ENCODE measurements at regions not wholly inside any gene's neighbourhood (a gene's known extent, or its start where the extent isn't known, plus 50 kb on each side); places are given as distances from the start of the nearest gene placed in this dataset.

GRCh38 chr18:56289381-56289780 lies 349.0 kb downstream of the TXNL1 start:
- H3K4me2 ChIP-seq (ENCODE audit: low read length): no peak overlapping the region
- H3K9me3 ChIP-seq (ENCODE audit: insufficient read depth, low read depth, low read length): no peaks in the 10 kb centered on the region
- H2AFZ ChIP-seq (ENCODE audit: low read depth, low read length): no peak overlapping the region
- no peaks in the 10 kb centered on the region for H3K36me3 Mint-ChIP-seq (ENCODE audit: low read depth, unreplicated experiment)
- FAIRE-seq (no peak), DNase-seq (ENCODE audit: low read depth) (no peak)
- H3K27me3 ChIP-seq (ENCODE audit: insufficient read depth, low read length): no peaks in the 10 kb centered on the region
- no peak for TF ChIP-seq EZH2 (IDR thresholded peaks at IDR 0.05; ENCODE audit: insufficient read depth, low read length)
- TF ChIP-seq CTCF (IDR thresholded peaks at IDR 0.05; ENCODE audit: insufficient read depth, low read depth, low read length): no peak
- peaks cover 8% of the 10 kb centered on the region for H3K4me1 ChIP-seq (ENCODE audit: insufficient read depth, low read length)
- no peak overlapping the region for H3K4me3 Mint-ChIP-seq (ENCODE audit: unreplicated experiment)
- H3K27me3 Mint-ChIP-seq (ENCODE audit: low read depth, unreplicated experiment): peaks cover 3% of the 10 kb centered on the region
- H3K79me2 ChIP-seq (ENCODE audit: insufficient read depth, low read length): no peaks in the 10 kb centered on the region
- no peaks in the 10 kb centered on the region for H3K36me3 ChIP-seq (ENCODE audit: insufficient read depth, low read length)
- peaks cover 14% of the 10 kb centered on the region for H3K4me1 Mint-ChIP-seq (ENCODE audit: low read depth, unreplicated experiment)
- H3K4me3 ChIP-seq (ENCODE audit: insufficient read depth, low read depth, low read length): no peak overlapping the region
- peaks cover 3% of the 10 kb centered on the region for H3K9me3 Mint-ChIP-seq (ENCODE audit: unreplicated experiment)
- H3K9ac ChIP-seq (ENCODE audit: low read length): no peak overlapping the region
- H4K20me1 ChIP-seq (ENCODE audit: insufficient read depth, low read length): no peaks in the 10 kb centered on the region
- H3K27ac ChIP-seq (ENCODE audit: low read depth, low read length): no peak overlapping the region
- H3K27ac Mint-ChIP-seq (ENCODE audit: unreplicated experiment): no peak overlapping the region

- Mint-ChIP-seq H3K27me3 (ENCODE audit: low read depth, unreplicated experiment) (peaks cover 3% of the 10 kb centered on the region), H3K4me3 (ENCODE audit: unreplicated experiment) (no peak overlapping the region), H3K36me3 (ENCODE audit: low read depth, unreplicated experiment) (no peaks in the 10 kb centered on the region), H3K27ac (ENCODE audit: unreplicated experiment) (peak overlapping the region; percentile 92), H3K9me3 (ENCODE audit: unreplicated experiment) (peaks cover 3% of the 10 kb centered on the region), H3K4me1 (ENCODE audit: low read depth, unreplicated experiment) (peaks cover 14% of the 10 kb centered on the region)
- no peaks in the 10 kb centered on the region for H3K79me2 ChIP-seq (ENCODE audit: insufficient read depth, low read length)
- H3K4me3 ChIP-seq (ENCODE audit: insufficient read depth, low read depth, low read length): no peak overlapping the region
- no peak for TF ChIP-seq EZH2 (IDR thresholded peaks at IDR 0.05; ENCODE audit: insufficient read depth, low read length)
- no peak for TF ChIP-seq CTCF (IDR thresholded peaks at IDR 0.05; ENCODE audit: insufficient read depth, low read depth, low read length)
- FAIRE-seq: peak; percentile 50
- no peaks in the 10 kb centered on the region for H3K27me3 ChIP-seq (ENCODE audit: insufficient read depth, low read length)
- no peaks in the 10 kb centered on the region for H4K20me1 ChIP-seq (ENCODE audit: insufficient read depth, low read length)
- no peak overlapping the region for H3K27ac ChIP-seq (ENCODE audit: low read depth, low read length)
- H2AFZ ChIP-seq (ENCODE audit: low read depth, low read length): peak overlapping the region; percentile 19
- no peaks in the 10 kb centered on the region for H3K9me3 ChIP-seq (ENCODE audit: insufficient read depth, low read depth, low read length)
- peaks cover 8% of the 10 kb centered on the region for H3K4me1 ChIP-seq (ENCODE audit: insufficient read depth, low read length)
- no peak overlapping the region for H3K9ac ChIP-seq (ENCODE audit: low read length)
- peak; percentile 73 for DNase-seq (ENCODE audit: low read depth)
- H3K4me2 ChIP-seq (ENCODE audit: low read length): peak overlapping the region; percentile 50
- H3K36me3 ChIP-seq (ENCODE audit: insufficient read depth, low read length): no peaks in the 10 kb centered on the region
These were observed 351.5 kb downstream of the TXNL1 start for GRCh38 chr18:56286775-56287325.

DNA sequence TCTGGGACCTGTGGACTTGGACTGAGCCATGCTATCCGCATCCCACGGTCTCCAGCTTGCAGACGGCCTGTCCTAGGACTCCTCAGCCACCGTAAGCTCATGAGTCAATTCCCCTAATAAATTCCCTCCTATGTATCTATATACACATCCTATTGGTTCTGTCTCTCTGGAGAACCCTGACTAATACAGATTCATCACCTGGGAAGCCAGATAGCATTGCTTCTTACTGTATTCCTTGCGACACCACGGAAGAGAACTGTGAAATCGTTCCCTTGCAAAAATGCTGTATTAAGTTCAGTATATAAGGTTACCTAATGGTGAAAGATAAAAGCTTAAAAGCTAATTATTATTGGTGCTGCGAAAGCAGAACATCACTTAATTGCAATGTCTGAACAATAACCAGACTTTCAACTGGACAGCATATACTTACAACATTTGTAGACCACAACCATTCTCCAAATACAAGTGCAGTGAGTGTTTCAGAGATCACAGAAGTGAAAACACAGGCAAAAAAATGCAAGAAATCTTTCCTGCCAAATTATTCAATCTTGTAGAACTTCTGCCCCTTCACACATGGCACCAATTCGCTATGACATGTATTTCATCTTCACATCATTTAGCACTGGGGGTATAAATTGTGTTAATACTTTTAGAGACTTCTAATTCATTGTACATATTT lies 352.9 kb downstream of the TXNL1 start:
- DNase-seq (ENCODE audit: low read depth) (peak; percentile 62), FAIRE-seq (peak; percentile 13)
- Histone ChIP-seq H3K27me3 (ENCODE audit: insufficient read depth, low read length) (no peaks in the 10 kb centered on the region), H3K9ac (ENCODE audit: low read length) (no peak overlapping the region), H3K9me3 (ENCODE audit: insufficient read depth, low read depth, low read length) (no peaks in the 10 kb centered on the region), H3K4me2 (ENCODE audit: low read length) (no peak overlapping the region), H2AFZ (ENCODE audit: low read depth, low read length) (no peak overlapping the region), H3K36me3 (ENCODE audit: insufficient read depth, low read length) (no peaks in the 10 kb centered on the region), H3K79me2 (ENCODE audit: insufficient read depth, low read length) (no peaks in the 10 kb centered on the region), H4K20me1 (ENCODE audit: insufficient read depth, low read length) (no peaks in the 10 kb centered on the region), H3K27ac (ENCODE audit: low read depth, low read length) (no peak overlapping the region), H3K4me3 (ENCODE audit: insufficient read depth, low read depth, low read length) (no peak overlapping the region), H3K4me1 (ENCODE audit: insufficient read depth, low read length) (peaks cover 8% of the 10 kb centered on the region)
- no peak for TF ChIP-seq EZH2 (IDR thresholded peaks at IDR 0.05; ENCODE audit: insufficient read depth, low read length)
- no peak for TF ChIP-seq CTCF (IDR thresholded peaks at IDR 0.05; ENCODE audit: insufficient read depth, low read depth, low read length)
- Mint-ChIP-seq H3K4me3 (ENCODE audit: unreplicated experiment) (no peak overlapping the region), H3K36me3 (ENCODE audit: low read depth, unreplicated experiment) (no peaks in the 10 kb centered on the region), H3K27ac (ENCODE audit: unreplicated experiment) (no peak overlapping the region), H3K9me3 (ENCODE audit: unreplicated experiment) (peaks cover 3% of the 10 kb centered on the region), H3K27me3 (ENCODE audit: low read depth, unreplicated experiment) (peaks cover 3% of the 10 kb centered on the region), H3K4me1 (ENCODE audit: low read depth, unreplicated experiment) (peaks cover 14% of the 10 kb centered on the region)
